A673 (cell line): ENCODE measurements at regions not wholly inside any gene's neighbourhood (a gene's known extent, or its start where the extent isn't known, plus 50 kb on each side); places are given as distances from the start of the nearest gene placed in this dataset.

Source experiments
- EZH2 ChIP-seq: fragments of 200-600 bp; sonication (generic); IDR thresholded peaks from 2 replicates; pipeline ENCODE4 v1.6.1; 2017; ENCODE audit warnings: borderline replicate concordance, low read depth, mild to moderate bottlenecking, mixed read lengths, antibody characterized with exemption, low read length; ENCODE audit not compliant: poor library complexity, severe bottlenecking
- TF ChIP-seq, protein P1 (sequence below): fragments of 300-800, 200-600 bp; sonication (generic); conservative IDR thresholded peaks from 2 replicates; pipeline ENCODE4 v1.5.1; 2017; ENCODE audit warnings: low read depth, mild to moderate bottlenecking, antibody characterized with exemption, low read length, moderate library complexity, mixed read lengths

DNA sequence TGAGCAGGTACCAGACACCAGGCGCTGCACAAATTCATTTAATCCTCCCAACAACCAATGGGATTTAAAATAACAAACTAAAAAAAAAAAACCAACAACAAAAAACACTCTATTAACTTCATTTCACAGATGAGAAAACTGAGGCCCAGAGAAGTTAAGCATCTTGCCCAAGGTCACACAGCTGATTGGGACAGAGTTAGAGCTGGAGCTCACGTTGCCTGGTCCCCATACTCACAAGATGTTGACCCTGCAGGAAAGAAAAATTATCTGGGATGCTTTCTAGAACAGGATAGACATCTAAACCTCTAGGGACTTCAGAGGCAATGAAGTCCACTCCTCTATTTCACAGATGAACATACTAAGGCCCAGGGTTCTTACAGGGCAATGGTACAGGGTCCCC is 175.3 kb downstream of the PSMG1 start:
- TF ChIP-seq EZH2, result no peak
- TF ChIP-seq, protein P1, sequence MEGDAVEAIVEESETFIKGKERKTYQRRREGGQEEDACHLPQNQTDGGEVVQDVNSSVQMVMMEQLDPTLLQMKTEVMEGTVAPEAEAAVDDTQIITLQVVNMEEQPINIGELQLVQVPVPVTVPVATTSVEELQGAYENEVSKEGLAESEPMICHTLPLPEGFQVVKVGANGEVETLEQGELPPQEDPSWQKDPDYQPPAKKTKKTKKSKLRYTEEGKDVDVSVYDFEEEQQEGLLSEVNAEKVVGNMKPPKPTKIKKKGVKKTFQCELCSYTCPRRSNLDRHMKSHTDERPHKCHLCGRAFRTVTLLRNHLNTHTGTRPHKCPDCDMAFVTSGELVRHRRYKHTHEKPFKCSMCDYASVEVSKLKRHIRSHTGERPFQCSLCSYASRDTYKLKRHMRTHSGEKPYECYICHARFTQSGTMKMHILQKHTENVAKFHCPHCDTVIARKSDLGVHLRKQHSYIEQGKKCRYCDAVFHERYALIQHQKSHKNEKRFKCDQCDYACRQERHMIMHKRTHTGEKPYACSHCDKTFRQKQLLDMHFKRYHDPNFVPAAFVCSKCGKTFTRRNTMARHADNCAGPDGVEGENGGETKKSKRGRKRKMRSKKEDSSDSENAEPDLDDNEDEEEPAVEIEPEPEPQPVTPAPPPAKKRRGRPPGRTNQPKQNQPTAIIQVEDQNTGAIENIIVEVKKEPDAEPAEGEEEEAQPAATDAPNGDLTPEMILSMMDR, result no peak
